GM21529 (cell line): ENCODE measurements at regions not wholly inside any gene's neighbourhood (a gene's known extent, or its start where the extent isn't known, plus 50 kb on each side); places are given as distances from the start of the nearest gene placed in this dataset.
"Not testable (repeated sequence)": the region's sequence is repeated elsewhere in the genome, so short reads cannot be mapped to it uniquely, and the experiment has no call there.

ENCODE experiments used
- ATAC-seq: cut with Tn5 transposase; IDR thresholded peaks from one replicate; pipeline ENCODE4 v1.9.1; 2021; ENCODE audit not compliant: unreplicated experiment

DNA sequence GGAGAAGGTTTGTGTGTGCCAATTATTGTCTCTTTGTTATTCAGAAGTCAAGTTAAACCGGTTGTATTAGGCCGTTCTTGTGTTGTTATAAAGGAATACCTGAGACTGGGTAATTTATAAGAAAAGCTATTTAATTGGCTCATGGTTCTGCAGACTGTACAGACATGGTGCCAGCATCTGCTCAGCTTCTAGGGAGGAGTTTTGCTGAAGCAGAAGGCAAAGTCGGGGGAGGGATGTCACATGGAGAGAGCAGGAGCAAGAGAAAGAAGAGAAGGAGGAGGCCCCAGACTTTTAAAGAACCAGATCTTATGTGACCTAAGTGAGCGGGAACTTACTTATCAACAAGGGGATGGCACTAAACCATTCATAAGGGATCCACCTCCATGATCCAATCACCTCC is 349.3 kb upstream of the PCDH18 start:
- no peak for ATAC-seq

- not testable (repeated sequence) for ATAC-seq
These were observed 335.8 kb upstream of the PCDH18 start for GRCh38 chr4:137868067-137868466.

DNA sequence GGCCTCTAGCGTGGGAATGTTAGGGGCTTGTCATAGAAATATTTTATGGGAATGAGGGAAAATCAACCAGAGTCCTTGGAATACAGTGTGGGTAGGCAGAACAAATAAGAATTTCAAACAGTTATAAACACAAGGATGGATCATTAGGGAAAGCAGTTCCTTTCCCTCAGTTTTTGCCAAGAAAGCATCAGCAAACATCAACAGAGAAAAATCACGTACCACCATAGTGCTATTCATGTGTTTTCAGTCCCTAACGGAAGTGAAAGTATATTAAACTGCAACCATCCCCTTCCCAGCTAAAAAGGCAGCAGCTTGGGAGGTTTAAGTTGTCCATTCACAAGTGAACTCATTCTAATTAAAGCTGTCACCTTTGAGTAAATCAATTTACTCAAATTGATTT is 334.4 kb upstream of the PCDH18 start:
- ATAC-seq = no peak

DNA sequence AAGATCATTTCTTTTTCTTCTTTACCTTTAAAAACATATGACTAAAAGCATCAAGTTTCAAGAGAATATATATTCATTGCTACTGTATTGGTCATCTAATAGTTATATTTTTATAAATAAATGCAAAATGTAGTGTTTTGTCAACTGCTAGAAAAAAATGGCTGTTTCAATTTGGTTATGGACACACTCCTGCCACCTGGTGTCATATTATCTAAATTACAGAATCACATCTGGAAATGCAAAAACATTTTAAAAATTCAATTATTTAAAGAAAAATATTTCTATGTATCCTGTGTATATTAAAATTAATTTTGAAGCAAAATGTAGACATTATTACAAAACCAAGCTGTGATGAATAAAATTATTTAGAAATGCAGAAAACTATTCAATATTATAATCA is 329.4 kb upstream of the PCDH18 start:
- no peak for ATAC-seq

- ATAC-seq = no peak
These were observed 321.1 kb upstream of the PCDH18 start for GRCh38 chr4:137853424-137853823.

- no peak for ATAC-seq
These were observed 320.0 kb upstream of the PCDH18 start for GRCh38 chr4:137852326-137852725.

DNA sequence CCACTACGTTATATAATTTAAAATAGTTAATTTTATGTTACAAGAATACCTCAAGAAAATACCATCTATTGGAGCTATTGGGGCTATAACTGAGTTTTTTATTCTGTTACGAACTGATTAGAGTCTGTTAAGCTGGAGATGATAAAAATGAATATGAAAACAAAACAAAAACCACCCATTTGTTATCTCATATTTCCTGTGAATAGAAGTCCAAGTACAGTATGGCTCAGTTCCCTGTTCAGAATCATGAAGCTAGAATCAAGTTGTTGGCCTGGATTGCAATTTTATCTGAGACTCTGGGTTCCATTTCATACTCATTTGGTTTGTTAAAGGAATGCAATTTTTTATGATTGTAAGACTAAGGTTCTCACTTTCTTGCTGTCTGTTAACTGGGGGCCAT is 319.1 kb upstream of the PCDH18 start:
- ATAC-seq = no peak

DNA sequence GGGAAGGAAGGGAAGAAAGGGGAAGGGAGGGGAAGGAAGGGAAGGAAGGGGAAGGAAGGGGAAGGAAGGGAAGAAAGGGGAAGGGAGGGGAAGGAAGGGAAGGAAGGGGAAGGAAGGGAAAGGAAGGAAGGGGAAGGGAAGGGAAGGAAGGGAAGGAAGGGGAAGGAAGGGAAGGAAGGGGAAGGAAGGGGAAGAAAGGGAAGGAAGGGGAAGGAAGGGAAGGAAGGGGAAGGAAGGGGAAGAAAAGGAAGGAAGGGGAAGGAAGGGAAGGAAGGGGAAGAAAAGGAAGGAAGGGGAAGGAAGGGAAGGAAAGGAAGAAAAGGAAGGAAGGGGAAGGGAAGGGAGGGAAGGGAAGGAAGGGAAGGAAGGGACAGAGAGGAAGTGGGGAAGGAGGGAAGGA is 295.7 kb upstream of the PCDH18 start:
- not testable (repeated sequence) for ATAC-seq

DNA sequence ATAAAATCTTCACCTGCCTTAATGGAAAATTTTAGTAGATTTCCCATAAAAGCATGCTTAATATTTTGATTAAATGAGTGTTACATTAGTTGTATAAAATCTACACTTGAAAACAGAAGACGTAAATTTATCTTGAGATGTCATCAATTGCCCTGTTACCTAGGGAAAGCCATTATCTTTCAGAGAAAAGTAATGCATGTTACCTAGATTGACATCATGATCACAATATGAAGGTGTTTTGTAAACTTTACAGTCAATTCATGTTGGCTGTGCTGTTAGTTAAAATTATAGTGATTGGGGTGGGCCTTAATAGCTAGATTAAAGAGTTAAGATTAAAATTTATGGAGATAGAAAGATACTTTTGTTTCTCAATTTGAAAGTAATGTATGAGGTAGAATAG is 293.2 kb upstream of the PCDH18 start:
- ATAC-seq = no peak

GRCh38 chr4:137823007-137823406 is 290.7 kb upstream of the PCDH18 start:
- ATAC-seq = no peak

DNA sequence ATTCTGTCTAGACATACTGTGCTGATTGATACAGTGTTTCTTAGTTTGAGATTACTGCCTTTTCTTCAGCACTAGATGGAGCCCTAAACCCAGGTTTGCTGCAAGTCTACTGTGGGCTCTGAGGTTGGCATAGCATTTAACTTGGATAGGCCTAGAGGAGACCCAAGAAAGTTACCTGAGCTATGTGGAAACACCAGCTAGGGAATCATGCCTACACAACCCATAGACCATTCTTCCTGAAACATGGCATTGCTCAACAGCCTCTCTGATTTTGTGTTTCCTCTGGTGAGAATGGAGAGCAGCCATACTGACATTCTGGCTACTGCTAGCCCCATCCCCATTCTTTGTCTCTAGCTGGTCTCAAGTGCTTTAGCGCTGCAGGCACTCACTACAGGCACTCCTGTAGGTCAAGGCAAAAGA is 287.7 kb upstream of the PCDH18 start:
- ATAC-seq = peak; percentile 93

GRCh38 chr4:137812258-137812657 is 280.0 kb upstream of the PCDH18 start:
- ATAC-seq = no peak

DNA sequence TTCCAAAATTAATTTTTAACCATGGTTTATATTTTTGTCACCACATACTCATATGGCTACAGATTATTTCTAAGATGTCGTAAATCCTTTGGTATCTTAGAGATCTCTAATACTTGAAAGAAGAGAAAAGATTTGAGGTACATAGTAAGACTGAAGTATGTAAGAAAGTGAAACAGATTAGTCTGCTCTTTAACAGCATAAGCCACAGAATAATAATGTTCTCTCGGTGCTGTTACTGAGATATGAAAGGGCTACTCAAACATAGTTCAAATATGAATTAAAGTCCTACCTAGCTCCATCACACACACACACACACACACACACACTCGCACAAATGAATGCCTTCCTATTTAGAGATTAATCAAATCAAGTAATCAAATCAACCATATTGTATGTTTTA is 274.1 kb upstream of the PCDH18 start:
- no peak for ATAC-seq

GRCh38 chr4:137804906-137805495 is 272.7 kb upstream of the PCDH18 start:
- ATAC-seq = no peak

DNA sequence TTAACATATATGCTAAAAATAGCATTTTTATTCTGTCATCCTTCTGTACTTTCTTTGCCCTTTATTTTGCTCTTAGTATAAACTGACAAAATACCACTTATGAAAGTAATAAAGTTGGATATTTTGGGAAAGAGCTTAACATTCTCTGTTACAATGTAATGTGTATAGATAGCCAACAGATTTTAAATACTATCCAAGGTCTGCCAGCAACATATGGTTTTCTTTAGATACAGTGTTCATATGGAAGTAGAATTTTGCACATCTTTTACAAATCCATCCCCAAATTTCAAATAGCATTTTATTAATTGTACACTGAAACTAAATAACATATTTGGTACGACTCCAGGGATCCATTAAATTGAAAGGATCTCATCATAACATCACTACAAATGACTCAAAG is 268.6 kb upstream of the PCDH18 start:
- no peak for ATAC-seq

GRCh38 chr4:137794764-137795254 is 262.5 kb upstream of the PCDH18 start:
- no peak for ATAC-seq

DNA sequence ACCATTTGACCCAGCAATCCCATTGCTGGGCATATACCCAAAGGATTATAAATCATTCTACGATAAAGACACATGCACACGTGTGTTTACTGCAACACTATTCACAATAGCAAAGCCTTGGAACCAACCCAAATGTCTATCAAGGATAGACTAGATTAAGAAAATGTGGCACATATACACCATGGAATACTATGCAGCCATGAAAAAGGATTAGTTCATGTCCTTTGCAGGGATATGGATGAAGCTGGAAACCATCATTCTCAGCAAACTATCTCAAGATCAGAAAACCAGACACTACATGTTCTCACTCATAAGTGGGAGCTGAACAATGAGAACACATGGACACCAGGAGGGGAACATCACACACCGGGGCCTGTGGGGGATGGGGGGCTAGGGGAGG is 257.0 kb upstream of the PCDH18 start:
- ATAC-seq = not testable (repeated sequence)

DNA sequence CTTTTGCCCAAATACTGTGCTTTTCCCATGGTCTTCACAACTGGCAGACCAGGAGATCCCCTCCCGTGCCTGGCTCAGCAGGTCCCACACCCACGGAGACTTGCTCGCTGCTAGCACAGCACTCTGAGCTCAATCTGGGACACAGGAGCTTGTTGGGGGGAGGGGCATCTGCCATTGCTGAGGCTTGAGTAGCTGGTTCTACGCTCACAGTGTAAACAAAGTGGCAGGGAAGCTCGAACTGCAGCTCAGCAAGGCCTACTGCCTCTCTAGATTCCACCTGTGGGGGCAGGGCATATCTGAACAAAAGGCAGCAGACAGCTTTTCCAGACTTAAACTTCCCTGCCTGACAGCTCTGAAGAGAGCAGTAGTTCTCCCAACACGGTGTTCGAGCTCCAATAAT is 251.6 kb upstream of the PCDH18 start:
- not testable (repeated sequence) for ATAC-seq

DNA sequence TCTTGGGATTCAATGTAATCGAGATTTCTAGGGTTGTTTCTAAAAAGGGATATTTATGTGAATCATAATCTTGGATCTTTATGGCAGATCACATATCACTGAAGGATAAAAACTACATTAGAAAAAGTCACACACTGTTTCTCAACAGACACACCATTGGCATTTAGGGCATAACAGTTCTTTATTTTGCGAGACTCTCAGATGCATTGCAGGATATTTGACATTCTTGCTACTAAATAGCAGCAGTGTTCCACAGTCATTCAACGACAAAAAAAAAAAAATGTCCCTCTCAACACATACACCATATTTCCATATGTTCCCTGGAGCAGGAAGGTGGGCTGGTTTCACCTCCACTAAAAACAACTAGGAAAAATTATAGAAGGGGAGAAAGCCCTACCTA is 243.4 kb upstream of the PCDH18 start:
- ATAC-seq = no peak

- no peak for ATAC-seq
These were observed 242.2 kb upstream of the PCDH18 start for GRCh38 chr4:137774501-137774900.

DNA sequence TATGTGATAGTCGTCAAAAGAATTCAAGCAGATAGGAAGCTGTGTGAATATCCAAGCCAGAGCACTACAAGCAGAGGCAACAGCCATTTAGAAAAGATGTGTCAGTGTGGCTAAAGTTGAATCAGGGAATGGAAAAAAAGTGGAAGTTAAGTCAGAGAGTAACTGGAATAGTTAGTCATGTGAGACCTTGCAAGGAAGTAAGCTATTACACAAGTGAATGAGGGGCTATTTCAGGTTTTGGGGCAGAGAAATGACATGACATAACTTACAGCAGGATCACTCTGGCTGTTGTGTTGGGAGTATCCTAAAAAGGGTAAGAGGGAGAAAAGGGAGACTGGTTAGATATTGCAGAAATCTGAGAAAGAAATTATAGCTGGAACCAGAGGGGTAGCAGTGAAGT is 236.6 kb upstream of the PCDH18 start:
- no peak for ATAC-seq

DNA sequence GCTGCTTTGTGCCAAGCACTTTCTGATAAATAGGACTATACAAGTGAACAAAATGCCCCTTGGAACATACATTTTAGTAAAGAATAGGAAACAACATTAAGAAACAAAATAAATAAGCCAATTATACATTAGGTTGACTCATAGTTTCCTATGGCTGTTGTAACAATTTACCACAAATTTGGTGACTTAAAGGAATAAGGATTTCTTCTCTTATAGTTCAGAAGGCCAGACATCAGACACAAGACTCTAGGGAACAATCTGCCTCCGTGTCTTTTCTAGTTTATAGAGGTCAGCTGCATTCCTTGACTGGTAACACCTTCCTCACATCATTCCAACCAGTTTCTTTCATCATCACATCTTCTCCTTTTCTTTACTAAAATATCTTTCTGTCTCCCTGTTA is 235.9 kb upstream of the PCDH18 start:
- no peak for ATAC-seq

DNA sequence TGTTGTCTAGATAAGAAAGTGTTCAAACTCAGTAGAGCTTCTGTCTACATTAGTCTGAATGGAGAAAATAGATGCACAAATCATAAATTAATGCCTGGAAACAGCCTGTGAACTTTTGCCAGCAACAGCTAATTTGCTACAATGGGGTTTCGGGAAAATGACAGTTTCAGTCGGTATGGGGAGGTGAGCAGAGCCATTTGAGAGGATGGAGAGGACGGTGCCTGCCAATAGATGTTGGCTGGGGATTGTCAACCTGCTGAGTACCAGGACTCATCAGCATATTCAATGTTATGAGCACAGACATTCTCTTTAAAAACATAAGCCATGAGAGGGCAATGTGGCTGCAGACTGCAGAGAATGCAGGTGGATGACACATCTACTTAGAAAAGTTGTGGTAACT is 230.3 kb upstream of the PCDH18 start:
- ATAC-seq = no peak
